Right lobe of liver (tissue), 6 donors: ENCODE measurements at regions not wholly inside any gene's neighbourhood (a gene's known extent, or its start where the extent isn't known, plus 50 kb on each side); places are given as distances from the start of the nearest gene placed in this dataset.

Experiments used
- ATAC-seq, 4 donors: fragments of 200-7000 bp; cut with Tn5 transposase; one replicate each; pipeline ENCODE4 v1.9.1; 2020; ENCODE audit warnings: mild to moderate bottlenecking in 4 of 4, moderate library complexity in 4 of 4
- DNase-seq, 3 donors: peaks; one replicate each; pipeline ENCODE4 v3.0.0-alpha.2; 2020
- H3K27ac ChIP-seq, 3 donors: fragments of 200-600 bp; one replicate each; pipeline ENCODE4 v1.8.0; 2022
- H3K27me3 ChIP-seq, 2 donors: fragments of 200-600 bp; one replicate each; pipeline ENCODE4 v1.8.0; 2022
- H3K36me3 ChIP-seq, 4 donors: fragments of 200-600 bp; sonication (generic) in 1 of 4; one replicate each; pipeline versions ENCODE4 v1.5.1 to v1.8.0; 2017 to 2022; ENCODE audit warnings: control low read depth in 1 of 4
- H3K4me1 ChIP-seq, 4 donors: fragments of 200-600 bp; sonication (generic) in 1 of 4; one replicate each; pipeline versions ENCODE4 v1.5.1 to v1.8.0; 2017 to 2022; ENCODE audit warnings: control low read depth in 1 of 4
- H3K4me3 ChIP-seq, 3 donors: fragments of 200-600 bp; one replicate each; pipeline ENCODE4 v1.8.0; 2022
- H3K9me3 ChIP-seq, 4 donors: fragments of 200-600 bp; sonication (generic) in 1 of 4; one replicate each; pipeline versions ENCODE4 v1.5.1 to v1.8.0; 2017 to 2022; ENCODE audit warnings: control low read depth in 1 of 4
- CTCF ChIP-seq, 4 donors: fragments of 200-600 bp in 3 of 4; fragments of 450-650 bp in 1 of 4; IDR thresholded peaks; one replicate each; pipeline versions ENCODE4 v1.5.1 to v1.8.0; 2016 to 2022; ENCODE audit warnings: antibody characterized with exemption in 4 of 4, mild to moderate bottlenecking in 2 of 4
- POLR2A ChIP-seq: fragments of 450-650 bp; IDR thresholded peaks from one replicate; pipeline ENCODE4 v1.6.1; 2017; ENCODE audit warnings: antibody characterized with exemption, mild to moderate bottlenecking
- WGBS: methylation state at CpG from one replicate; pipeline ENCODE4 v1.1.6; 2018; ENCODE audit warnings: low coverage, low lambda C conversion rate; ENCODE audit not compliant: insufficient coverage; ENCODE audit errors: missing lambda C conversion rate; 5-methylcytosine and 5-hydroxymethylcytosine counted together
- intact Hi-C, 2 donors: fragments of 100-400 bp; cut with DNase I; formaldehyde crosslinking; loops; one replicate each; pipeline versions ENCODE4 v1.11.2 to v1.14.1; 2022
- donor health status: DM: no; HTN: yes; CAD: no.
- donor health status: DM: no; HTN: no; CAD: no.
- donor health status: DM: no; HTN: no; CAD: no.
- donor health status: DM: no; HTN: yes; CAD: no.
- donor health status: DM: no; HTN: yes; CAD: no.

GRCh38 chr1:222097588-222097987, 355.7 kb upstream of the DUSP10 start:
- Histone ChIP-seq H3K9me3 (no peaks in the 10 kb centered on the region), H3K27ac (peak overlapping the region in 1 of 3 donors; percentile 33), H3K27me3 (no peaks in the 10 kb centered on the region), H3K4me3 (no peak overlapping the region), H3K36me3 (no peaks in the 10 kb centered on the region), H3K4me1 (peaks cover 0 to 30% (median 8%) of the 10 kb centered on the region in 4 donors)
- WGBS = 74% methylated on average over 4 of the region's 4 CpGs
- ATAC-seq (peak; percentile 67 to 84 (median 70)), DNase-seq (no peak)
- no peak for TF ChIP-seq CTCF (IDR thresholded peaks at IDR 0.05)
- no peak for TF ChIP-seq POLR2A
- intact Hi-C loops = no loop called here

GRCh38 chr1:222096883-222097282, 355.0 kb upstream of the DUSP10 start:
- H3K9me3 ChIP-seq = no peaks in the 10 kb centered on the region
- intact Hi-C loops = no loop called here
- no peak overlapping the region for H3K4me3 ChIP-seq
- no peaks in the 10 kb centered on the region for H3K27me3 ChIP-seq
- no peak for DNase-seq
- H3K36me3 ChIP-seq = no peaks in the 10 kb centered on the region
- H3K27ac ChIP-seq = no peak overlapping the region
- TF ChIP-seq CTCF (IDR thresholded peaks at IDR 0.05) (no peak), POLR2A (no peak)
- ATAC-seq = no peak
- H3K4me1 ChIP-seq = peaks cover 0 to 30% (median 8%) of the 10 kb centered on the region in 4 donors
- 100% methylated on average over 4 of the region's 4 CpGs for WGBS

GRCh38 chr1:222096476-222096772, 354.5 kb upstream of the DUSP10 start:
- H3K9me3 ChIP-seq = no peaks in the 10 kb centered on the region
- 93% methylated on average over 1 of the region's 1 CpG for WGBS
- ATAC-seq (no peak), DNase-seq (no peak)
- peaks cover 0 to 30% (median 8%) of the 10 kb centered on the region in 4 donors for H3K4me1 ChIP-seq
- intact Hi-C loops = no loop called here
- no peak overlapping the region for H3K4me3 ChIP-seq
- no peak for TF ChIP-seq POLR2A
- no peak for TF ChIP-seq CTCF (IDR thresholded peaks at IDR 0.05)
- H3K36me3 ChIP-seq = no peaks in the 10 kb centered on the region
- no peaks in the 10 kb centered on the region for H3K27me3 ChIP-seq
- no peak overlapping the region for H3K27ac ChIP-seq

- Histone ChIP-seq H3K36me3 (no peaks in the 10 kb centered on the region), H3K4me3 (no peak overlapping the region), H3K4me1 (peaks cover 0 to 30% (median 8%) of the 10 kb centered on the region in 4 donors), H3K27me3 (no peaks in the 10 kb centered on the region), H3K27ac (peak overlapping the region in 1 of 3 donors; percentile 29), H3K9me3 (no peaks in the 10 kb centered on the region)
- TF ChIP-seq POLR2A = no peak
- TF ChIP-seq CTCF (IDR thresholded peaks at IDR 0.05) = peak; percentile 51 to 67 (median 58)
- WGBS = 39% methylated on average over 11 of the region's 11 CpGs
- DNase-seq (no peak), ATAC-seq (peak; percentile 10 to 47 (median 42))
- intact Hi-C loops = no loop called here
Measured at GRCh38 chr1:222095606-222096475, 354.0 kb upstream of the DUSP10 start.
